Keratinocyte (primary cell): ENCODE measurements at regions not wholly inside any gene's neighbourhood (a gene's known extent, or its start where the extent isn't known, plus 50 kb on each side); places are given as distances from the start of the nearest gene placed in this dataset.

Experiments used
- DNase-seq: peaks from one replicate; pipeline ENCODE4 v3.0.0-alpha.2; 2011; ENCODE audit warnings: low read depth, missing footprints, low spot score
- FAIRE-seq: peaks from 2 replicates; lab custom pipeline; 2011; peaks lifted over from hg19 to GRCh38; lab: Jason Lieb, UNC
- H2AFZ ChIP-seq: 2 replicates; pipeline ENCODE4 v1.6.0; 2012; ENCODE audit warnings: low read length, control low read depth, inconsistent platforms; ENCODE audit not compliant: control insufficient read depth
- H3K27ac ChIP-seq: 2 replicates; pipeline ENCODE4 v1.5.1; 2011; ENCODE audit warnings: low read length; ENCODE audit not compliant: control insufficient read depth, insufficient read depth
- H3K27me3 ChIP-seq: 3 replicates; pipeline ENCODE4 v1.6.0; 2011; ENCODE audit warnings: low read length; ENCODE audit not compliant: control insufficient read depth, insufficient read depth; ENCODE audit errors: extremely low read depth
- H3K36me3 ChIP-seq, 2 experiments: 2 replicates in 1 of 2; 3 replicates in 1 of 2; pipeline ENCODE4 v1.5.1; 2011; ENCODE audit warnings: low read length in 2 of 2, mild to moderate bottlenecking in 1 of 2; ENCODE audit not compliant: control insufficient read depth in 2 of 2, insufficient read depth in 2 of 2; ENCODE audit errors: extremely low read depth in 1 of 2
- H3K4me1 ChIP-seq: 3 replicates; pipeline ENCODE4 v1.5.1; 2011; ENCODE audit warnings: low read length; ENCODE audit not compliant: control insufficient read depth, insufficient read depth; ENCODE audit errors: extremely low read depth
- H3K4me2 ChIP-seq: 3 replicates; pipeline ENCODE4 v1.6.0; 2011; ENCODE audit warnings: low read depth, low read length; ENCODE audit not compliant: control insufficient read depth, insufficient read depth; ENCODE audit errors: extremely low read depth
- H3K4me3 ChIP-seq, 3 experiments: fragments of 200-600 bp in 1 of 3; sonication (generic) in 1 of 3; 2 replicates in 2 of 3; 3 replicates in 1 of 3; pipeline ENCODE4 v1.5.1; 2011 to 2016; ENCODE audit warnings: low read length in 3 of 3, mild to moderate bottlenecking in 3 of 3, control low read depth in 2 of 3, inconsistent platforms in 1 of 3, low read depth in 1 of 3, mixed read lengths in 1 of 3, mixed run types in 1 of 3, moderate library complexity in 1 of 3; ENCODE audit not compliant: control insufficient read depth in 2 of 3, insufficient read depth in 2 of 3; ENCODE audit errors: extremely low read depth in 1 of 3
- H3K79me2 ChIP-seq: 2 replicates; pipeline ENCODE4 v1.6.0; 2012; ENCODE audit warnings: low read length; ENCODE audit not compliant: control insufficient read depth, insufficient read depth
- H3K9ac ChIP-seq: 3 replicates; pipeline ENCODE4 v1.6.0; 2011; ENCODE audit warnings: low read length; ENCODE audit not compliant: control insufficient read depth, insufficient read depth; ENCODE audit errors: extremely low read depth
- H3K9me1 ChIP-seq: 3 replicates; pipeline ENCODE4 v1.6.0; 2011; ENCODE audit warnings: low read length; ENCODE audit not compliant: control insufficient read depth, insufficient read depth; ENCODE audit errors: extremely low read depth
- H3K9me3 ChIP-seq: 2 replicates; pipeline ENCODE4 v1.5.1; 2012; ENCODE audit warnings: low read depth, low read length; ENCODE audit not compliant: control insufficient read depth
- H4K20me1 ChIP-seq: 3 replicates; pipeline ENCODE4 v1.6.0; 2011; ENCODE audit warnings: low read length; ENCODE audit not compliant: control insufficient read depth, insufficient read depth; ENCODE audit errors: extremely low read depth
- CTCF ChIP-seq, 3 experiments: IDR thresholded peaks in 1 of 3; conservative IDR thresholded peaks in 1 of 3; optimal IDR thresholded peaks in 1 of 3; 2 replicates in 2 of 3; 3 replicates in 1 of 3; pipeline versions ENCODE3 to v1.5.1; 2011; ENCODE audit warnings: low read length in 3 of 3, mild to moderate bottlenecking in 3 of 3, moderate library complexity in 2 of 3, control low read depth in 1 of 3, inconsistent platforms in 1 of 3; ENCODE audit not compliant: insufficient read depth in 2 of 3; ENCODE audit errors: extremely low read depth in 1 of 3
- EZH2 ChIP-seq: IDR thresholded peaks from one replicate; pipeline ENCODE4 v1.6.1; 2012; ENCODE audit warnings: inconsistent platforms, mild to moderate bottlenecking, low read length, moderate library complexity
- dilution Hi-C: fragments of 300-500 bp; cut with MboI; formaldehyde crosslinking; loops from one replicate; pipeline ENCODE4 v1.7.0; 2020; ENCODE audit warnings: low sequenced_read_pairs; ENCODE audit not compliant: extremely low pct_ligation_motif_present

- Histone ChIP-seq H3K9ac (no peak overlapping the region), H3K27me3 (no peaks in the 10 kb centered on the region), H3K36me3 (no peaks in the 10 kb centered on the region), H3K4me1 (no peaks in the 10 kb centered on the region), H3K9me1 (no peaks in the 10 kb centered on the region), H3K4me2 (no peak overlapping the region), H2AFZ (no peak overlapping the region), H4K20me1 (no peaks in the 10 kb centered on the region), H3K27ac (no peak overlapping the region), H3K4me3 (no peak overlapping the region), H3K9me3 (no peaks in the 10 kb centered on the region), H3K79me2 (no peaks in the 10 kb centered on the region)
- dilution Hi-C loops = no loop called here
- no peak for FAIRE-seq
- no peak for DNase-seq
- TF ChIP-seq CTCF (optimal IDR thresholded peaks at IDR 0.05 in 1 of 3, IDR thresholded peaks at IDR 0.05 in 1 of 3, conservative IDR thresholded peaks at IDR 0.05 in 1 of 3; ENCODE audit: extremely low read depth in 1 of 3, insufficient read depth in 2 of 3, low read length in 3 of 3) (no peak), EZH2 (no peak)
Measured at GRCh38 chr6:4482461-4482860, 293.7 kb upstream of the CDYL start.

GRCh38 chr6:4480788-4481735 lies 295.1 kb upstream of the CDYL start:
- FAIRE-seq = no peak
- dilution Hi-C loops = no loop called here

More at GRCh38 chr6:4480788-4481735, 295.1 kb upstream of the CDYL start:
- no peak overlapping the region for H3K27ac ChIP-seq
- H3K9me1 ChIP-seq = no peaks in the 10 kb centered on the region
- no peak for TF ChIP-seq EZH2
- TF ChIP-seq CTCF (optimal IDR thresholded peaks at IDR 0.05 in 1 of 3, IDR thresholded peaks at IDR 0.05 in 1 of 3, conservative IDR thresholded peaks at IDR 0.05 in 1 of 3; ENCODE audit: extremely low read depth in 1 of 3, insufficient read depth in 2 of 3, low read length in 3 of 3) = no peak
- H2AFZ ChIP-seq = no peak overlapping the region
- H3K9ac ChIP-seq = no peak overlapping the region
- H3K4me1 ChIP-seq = no peaks in the 10 kb centered on the region
- H3K79me2 ChIP-seq = no peaks in the 10 kb centered on the region
- H3K4me3 ChIP-seq = no peak overlapping the region
- no peak overlapping the region for H3K4me2 ChIP-seq
- no peaks in the 10 kb centered on the region for H4K20me1 ChIP-seq
- H3K9me3 ChIP-seq = no peaks in the 10 kb centered on the region
- H3K36me3 ChIP-seq = no peaks in the 10 kb centered on the region
- H3K27me3 ChIP-seq = no peaks in the 10 kb centered on the region
- DNase-seq = no peak
